ENCODE measurements at regions not wholly inside any gene's neighbourhood (a gene's known extent, or its start where the extent isn't known, plus 50 kb on each side); places are given as distances from the start of the nearest gene placed in this dataset.

- 100% methylated on average over 1 of the region's 1 CpG for WGBS (ENCODE audit: insufficient coverage)
- no peaks in the 10 kb centered on the region for H3K9me3 ChIP-seq
- CTCF ChIA-PET = no interaction called here
- Mint-ChIP-seq H3K27me3 (no peaks in the 10 kb centered on the region), H3K4me3 (no peak overlapping the region), H3K9me3 (no peaks in the 10 kb centered on the region), H3K36me3 (no peaks in the 10 kb centered on the region), H3K27ac (no peak overlapping the region), H3K4me1 (peaks cover 0 to 4% (median 0%) of the 10 kb centered on the region in 3 donors)
- POLR2A ChIA-PET = no interaction called here
- DNase-seq = no peak
- H3K4me3 ChIP-seq (ENCODE audit: control insufficient read depth in 1 of 2, extremely low read depth in 1 of 2, low read length in 1 of 2) = no peak overlapping the region
- no peak overlapping the region for H3K27ac ChIP-seq (ENCODE audit: low read length)
- no peaks in the 10 kb centered on the region for H3K36me3 ChIP-seq (ENCODE audit: control insufficient read depth in 2 of 2, extremely low read depth in 1 of 2, insufficient read depth in 1 of 2, low read length in 1 of 2)
- H3K27me3 ChIP-seq (replicated peaks in 1 of 2; ENCODE audit: control insufficient read depth in 2 of 2, extremely low read depth in 1 of 2, insufficient read depth in 2 of 2, low read length in 1 of 2) = no peaks in the 10 kb centered on the region
- no peak for ATAC-seq (replicated peaks in 1 of 4)
- H3K4me1 ChIP-seq (ENCODE audit: control insufficient read depth in 1 of 2, extremely low read depth in 1 of 2, insufficient read depth in 2 of 2, low read length in 2 of 2) = no peaks in the 10 kb centered on the region
Observed at GRCh38 chr3:177468816-177469215, 271.5 kb upstream of the TBL1XR1 start.

GRCh38 chr3:177469216-177469615 is 271.9 kb upstream of the TBL1XR1 start:
- Mint-ChIP-seq H3K36me3 (no peaks in the 10 kb centered on the region), H3K4me3 (no peak overlapping the region), H3K27me3 (no peaks in the 10 kb centered on the region), H3K4me1 (peaks cover 0 to 2% (median 0%) of the 10 kb centered on the region in 3 donors), H3K27ac (no peak overlapping the region), H3K9me3 (no peaks in the 10 kb centered on the region)
- H3K4me1 ChIP-seq (ENCODE audit: control insufficient read depth in 1 of 2, extremely low read depth in 1 of 2, insufficient read depth in 2 of 2, low read length in 2 of 2) = no peaks in the 10 kb centered on the region
- H3K27me3 ChIP-seq (replicated peaks in 1 of 2; ENCODE audit: control insufficient read depth in 2 of 2, extremely low read depth in 1 of 2, insufficient read depth in 2 of 2, low read length in 1 of 2) = no peaks in the 10 kb centered on the region
- ChIA-PET POLR2A (no interaction called here), CTCF (no interaction called here)
- ATAC-seq (replicated peaks in 1 of 4) = no peak
- 94% methylated on average over 2 of the region's 3 CpGs for WGBS (ENCODE audit: insufficient coverage)
- H3K9me3 ChIP-seq = no peaks in the 10 kb centered on the region
- H3K36me3 ChIP-seq (ENCODE audit: control insufficient read depth in 2 of 2, extremely low read depth in 1 of 2, insufficient read depth in 1 of 2, low read length in 1 of 2) = no peaks in the 10 kb centered on the region
- no peak for DNase-seq
- H3K4me3 ChIP-seq (ENCODE audit: control insufficient read depth in 1 of 2, extremely low read depth in 1 of 2, low read length in 1 of 2) = no peak overlapping the region
- no peak overlapping the region for H3K27ac ChIP-seq (ENCODE audit: low read length)

GRCh38 chr3:177470197-177470941 is 273.1 kb upstream of the TBL1XR1 start:
- no peaks in the 10 kb centered on the region for H3K36me3 ChIP-seq (ENCODE audit: control insufficient read depth in 2 of 2, extremely low read depth in 1 of 2, insufficient read depth in 1 of 2, low read length in 1 of 2)
- ChIA-PET POLR2A (interaction anchor here (0.6 to 0.7 kb wide), 2 partner anchors 112 to 776 kb away, joined by 3 to 5 read pairs; no protein-coding TSS in a partner anchor), CTCF (interaction anchor here in 1 of 2 donors (0.6 kb wide), 1 partner anchor 1630 kb away, joined by 5 read pairs; no protein-coding TSS in a partner anchor)
- H3K9me3 ChIP-seq = no peaks in the 10 kb centered on the region
- Mint-ChIP-seq H3K36me3 (no peaks in the 10 kb centered on the region), H3K4me1 (no peaks in the 10 kb centered on the region), H3K27ac (no peak overlapping the region), H3K4me3 (no peak overlapping the region), H3K27me3 (no peaks in the 10 kb centered on the region), H3K9me3 (no peaks in the 10 kb centered on the region)
- no peak overlapping the region for H3K27ac ChIP-seq (ENCODE audit: low read length)
- DNase-seq (no peak), ATAC-seq (replicated peaks in 1 of 4) (no peak)
- no peaks in the 10 kb centered on the region for H3K4me1 ChIP-seq (ENCODE audit: control insufficient read depth in 1 of 2, extremely low read depth in 1 of 2, insufficient read depth in 2 of 2, low read length in 2 of 2)
- H3K27me3 ChIP-seq (replicated peaks in 1 of 2; ENCODE audit: control insufficient read depth in 2 of 2, extremely low read depth in 1 of 2, insufficient read depth in 2 of 2, low read length in 1 of 2) = no peaks in the 10 kb centered on the region
- 96% methylated on average over 4 of the region's 8 CpGs for WGBS (ENCODE audit: insufficient coverage)
- no peak overlapping the region for H3K4me3 ChIP-seq (ENCODE audit: control insufficient read depth in 1 of 2, extremely low read depth in 1 of 2, low read length in 1 of 2)

GRCh38 chr3:177471733-177472480 is 274.6 kb upstream of the TBL1XR1 start:
- H3K27me3 ChIP-seq (replicated peaks in 1 of 2; ENCODE audit: control insufficient read depth in 2 of 2, extremely low read depth in 1 of 2, insufficient read depth in 2 of 2, low read length in 1 of 2) = no peaks in the 10 kb centered on the region
- CTCF ChIA-PET = interaction anchor here in 1 of 2 donors (0.7 kb wide), 1 partner anchor 412 kb away, joined by 6 read pairs; no protein-coding TSS in a partner anchor
- Mint-ChIP-seq H3K36me3 (no peaks in the 10 kb centered on the region), H3K9me3 (no peaks in the 10 kb centered on the region), H3K4me3 (no peak overlapping the region), H3K4me1 (no peaks in the 10 kb centered on the region), H3K27me3 (no peaks in the 10 kb centered on the region), H3K27ac (no peak overlapping the region)
- no peak overlapping the region for H3K27ac ChIP-seq (ENCODE audit: low read length)
- H3K4me1 ChIP-seq (ENCODE audit: control insufficient read depth in 1 of 2, extremely low read depth in 1 of 2, insufficient read depth in 2 of 2, low read length in 2 of 2) = no peaks in the 10 kb centered on the region
- no peaks in the 10 kb centered on the region for H3K36me3 ChIP-seq (ENCODE audit: control insufficient read depth in 2 of 2, extremely low read depth in 1 of 2, insufficient read depth in 1 of 2, low read length in 1 of 2)
- POLR2A ChIA-PET = interaction anchor here in 1 of 2 donors (1.0 kb wide), 1 partner anchor 153 kb away, joined by 5 read pairs; no protein-coding TSS in a partner anchor
- no peak overlapping the region for H3K4me3 ChIP-seq (ENCODE audit: control insufficient read depth in 1 of 2, extremely low read depth in 1 of 2, low read length in 1 of 2)
- no CpG with 5 or more reads among the region's 4 CpGs for WGBS (ENCODE audit: insufficient coverage)
- no peaks in the 10 kb centered on the region for H3K9me3 ChIP-seq
- no peak for ATAC-seq (replicated peaks in 1 of 4)
- DNase-seq = no peak

- no peak overlapping the region for H3K4me3 ChIP-seq (ENCODE audit: control insufficient read depth in 1 of 2, extremely low read depth in 1 of 2, low read length in 1 of 2)
- no peak overlapping the region for H3K27ac Mint-ChIP-seq
- WGBS (ENCODE audit: insufficient coverage) = 93% methylated on average over 4 of the region's 6 CpGs
- H3K36me3 ChIP-seq (ENCODE audit: control insufficient read depth in 2 of 2, extremely low read depth in 1 of 2, insufficient read depth in 1 of 2, low read length in 1 of 2) = no peaks in the 10 kb centered on the region
- no peaks in the 10 kb centered on the region for H3K36me3 Mint-ChIP-seq
- no peaks in the 10 kb centered on the region for H3K9me3 ChIP-seq
- no peaks in the 10 kb centered on the region for H3K4me1 ChIP-seq (ENCODE audit: control insufficient read depth in 1 of 2, extremely low read depth in 1 of 2, insufficient read depth in 2 of 2, low read length in 2 of 2)
- DNase-seq = no peak
- no peaks in the 10 kb centered on the region for H3K27me3 ChIP-seq (replicated peaks in 1 of 2; ENCODE audit: control insufficient read depth in 2 of 2, extremely low read depth in 1 of 2, insufficient read depth in 2 of 2, low read length in 1 of 2)
- no peak for ATAC-seq (replicated peaks in 1 of 4)
- H3K27me3 Mint-ChIP-seq = no peaks in the 10 kb centered on the region
- no peaks in the 10 kb centered on the region for H3K9me3 Mint-ChIP-seq
- no peak overlapping the region for H3K27ac ChIP-seq (ENCODE audit: low read length)
- CTCF ChIA-PET = no interaction called here
- POLR2A ChIA-PET = no interaction called here
- no peak overlapping the region for H3K4me3 Mint-ChIP-seq
- H3K4me1 Mint-ChIP-seq = no peaks in the 10 kb centered on the region
Observed at GRCh38 chr3:177473184-177473583, 275.9 kb upstream of the TBL1XR1 start.

- ATAC-seq (replicated peaks in 1 of 4) = no peak
- no peak overlapping the region for H3K4me3 Mint-ChIP-seq
- H3K9me3 Mint-ChIP-seq = no peaks in the 10 kb centered on the region
- H3K36me3 ChIP-seq (ENCODE audit: control insufficient read depth in 2 of 2, extremely low read depth in 1 of 2, insufficient read depth in 1 of 2, low read length in 1 of 2) = no peaks in the 10 kb centered on the region
- H3K4me1 Mint-ChIP-seq = no peaks in the 10 kb centered on the region
- H3K9me3 ChIP-seq = no peaks in the 10 kb centered on the region
- WGBS (ENCODE audit: insufficient coverage) = no CpG with 5 or more reads among the region's 2 CpGs
- H3K27ac ChIP-seq (ENCODE audit: low read length) = no peak overlapping the region
- POLR2A ChIA-PET = no interaction called here
- H3K27ac Mint-ChIP-seq = no peak overlapping the region
- no peaks in the 10 kb centered on the region for H3K4me1 ChIP-seq (ENCODE audit: control insufficient read depth in 1 of 2, extremely low read depth in 1 of 2, insufficient read depth in 2 of 2, low read length in 2 of 2)
- no peaks in the 10 kb centered on the region for H3K27me3 Mint-ChIP-seq
- H3K4me3 ChIP-seq (ENCODE audit: control insufficient read depth in 1 of 2, extremely low read depth in 1 of 2, low read length in 1 of 2) = no peak overlapping the region
- CTCF ChIA-PET = no interaction called here
- no peaks in the 10 kb centered on the region for H3K36me3 Mint-ChIP-seq
- no peaks in the 10 kb centered on the region for H3K27me3 ChIP-seq (replicated peaks in 1 of 2; ENCODE audit: control insufficient read depth in 2 of 2, extremely low read depth in 1 of 2, insufficient read depth in 2 of 2, low read length in 1 of 2)
- no peak for DNase-seq
Observed at GRCh38 chr3:177473903-177474302, 276.6 kb upstream of the TBL1XR1 start.
